Inflammatory macrophage treated with lipopolysaccharide for 1 hour (primary cell): ENCODE measurements at regions not wholly inside any gene's neighbourhood (a gene's known extent, or its start where the extent isn't known, plus 50 kb on each side); places are given as distances from the start of the nearest gene placed in this dataset.
A peak's percentile ranks its signal among the peaks of the same experiment; 100 is the strongest.

Experiments
- DNase-seq, 2 donors: peaks; one replicate each; pipeline ENCODE4 v3.0.0-alpha.2; 2020 to 2022

DNA sequence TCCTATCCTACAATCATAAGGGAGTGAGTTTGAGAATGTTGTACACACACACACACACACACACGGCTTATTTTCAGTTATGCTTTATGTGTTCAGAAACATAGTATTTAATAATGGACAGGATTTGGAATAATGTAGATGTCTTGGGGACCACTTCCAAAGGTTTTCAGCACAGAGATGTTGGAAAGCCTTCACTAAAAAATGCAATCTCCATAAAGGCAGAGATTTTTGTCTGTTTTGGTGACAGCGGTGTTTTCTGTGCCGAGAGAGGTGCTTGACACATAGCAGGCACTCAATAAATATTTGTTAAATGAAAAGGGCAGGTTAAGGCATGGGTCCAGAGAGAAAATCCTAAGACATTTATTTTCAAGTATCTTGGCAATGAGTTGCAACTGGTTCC lies 428.2 kb upstream of the RGMA start:
- DNase-seq = no peak

DNA sequence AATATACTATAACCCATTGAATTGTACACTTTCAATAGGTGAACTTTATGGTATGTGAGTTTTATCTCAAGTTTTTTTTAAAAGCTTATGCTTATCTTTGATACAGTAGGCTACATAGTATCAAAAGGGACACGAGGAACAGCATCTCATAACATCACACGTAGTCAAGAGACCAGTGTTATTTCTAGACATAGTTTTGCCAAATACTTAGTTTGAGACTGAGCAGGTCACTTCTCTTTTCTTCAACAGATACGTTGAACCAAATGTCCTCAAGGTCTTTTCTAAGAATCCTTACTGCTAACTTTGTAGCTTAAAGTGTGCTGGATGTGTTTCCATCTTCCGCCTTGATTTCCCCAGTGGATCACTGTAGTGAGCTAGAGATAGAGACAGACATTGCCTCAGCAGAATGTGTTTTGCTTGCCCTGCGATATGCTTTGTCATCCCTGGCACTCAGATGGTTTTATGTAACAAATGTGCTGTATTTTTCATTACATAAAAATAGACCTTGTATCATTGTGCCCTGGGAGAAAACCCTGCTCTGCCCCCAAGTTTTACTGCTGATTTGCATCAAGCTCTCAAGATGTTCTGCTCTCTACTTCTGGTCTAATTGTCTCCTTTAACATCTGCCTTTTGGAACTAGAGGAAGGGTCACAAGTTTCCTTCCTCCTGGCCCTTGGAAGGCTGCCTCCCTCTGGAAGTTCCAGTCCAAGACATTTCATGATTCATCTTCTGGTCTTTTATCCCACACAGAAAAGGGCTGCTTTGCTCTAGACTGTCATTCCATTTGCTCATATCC lies 426.4 kb upstream of the RGMA start:
- no peak for DNase-seq

DNA sequence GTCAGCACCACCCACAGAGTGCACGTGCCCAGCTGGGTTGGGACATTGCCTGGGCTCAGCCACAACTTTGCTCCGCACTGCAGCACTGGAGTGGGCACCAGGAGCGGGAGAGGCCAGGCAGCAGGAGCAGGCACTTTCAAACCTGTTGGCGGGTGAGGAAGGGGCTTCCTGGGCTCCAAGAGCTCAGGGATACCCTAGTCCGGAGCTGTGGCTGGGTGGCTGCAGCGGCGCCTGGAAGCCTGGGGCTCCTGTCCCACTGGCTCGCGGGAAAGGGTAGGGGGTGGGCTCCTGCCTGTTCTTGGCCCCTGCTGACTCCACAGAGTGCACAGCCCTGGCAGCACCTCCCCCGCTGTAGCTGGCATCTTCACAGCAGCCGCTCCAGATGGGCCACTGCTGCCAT lies 417.6 kb upstream of the RGMA start:
- no peak for DNase-seq

DNA sequence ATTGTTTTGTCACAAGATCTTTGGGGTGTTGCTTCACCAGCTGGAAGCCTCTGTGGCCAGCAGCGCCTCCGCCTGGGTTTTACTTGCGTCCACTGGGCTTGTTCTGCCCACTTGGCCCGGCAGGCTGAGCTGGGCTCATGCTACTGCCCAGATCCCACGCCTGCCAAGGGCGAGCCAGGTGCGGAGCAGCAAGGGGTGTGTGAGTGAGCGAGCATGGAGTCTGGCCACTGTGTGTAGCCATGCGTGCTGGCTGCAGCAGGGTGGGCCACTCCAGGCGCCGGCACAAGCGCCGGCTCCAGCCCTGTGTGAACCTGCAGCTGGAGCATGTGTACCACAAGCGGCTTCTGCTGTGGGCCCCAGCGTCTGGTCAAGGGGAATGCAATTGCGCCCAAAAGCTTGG lies 416.5 kb upstream of the RGMA start:
- no peak for DNase-seq

DNA sequence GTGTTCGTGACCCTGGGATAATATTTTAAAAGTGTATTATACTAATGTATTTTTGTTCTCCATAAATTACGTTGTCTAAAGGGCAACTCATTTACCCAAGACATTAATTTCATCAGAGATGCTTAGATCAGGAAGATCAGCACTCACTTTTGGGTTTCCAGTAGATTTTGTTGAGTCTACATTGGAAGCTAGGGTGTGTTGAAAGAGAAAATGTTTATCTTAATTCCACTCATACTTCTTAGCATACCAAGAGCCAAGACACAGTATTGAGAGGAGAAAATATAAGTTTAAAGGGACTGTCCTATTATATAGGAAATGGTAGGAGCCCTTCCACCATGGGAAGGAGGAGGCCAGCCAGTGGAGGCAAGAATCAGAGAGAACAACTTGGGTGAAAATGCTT lies 412.9 kb upstream of the RGMA start:
- no peak for DNase-seq

DNA sequence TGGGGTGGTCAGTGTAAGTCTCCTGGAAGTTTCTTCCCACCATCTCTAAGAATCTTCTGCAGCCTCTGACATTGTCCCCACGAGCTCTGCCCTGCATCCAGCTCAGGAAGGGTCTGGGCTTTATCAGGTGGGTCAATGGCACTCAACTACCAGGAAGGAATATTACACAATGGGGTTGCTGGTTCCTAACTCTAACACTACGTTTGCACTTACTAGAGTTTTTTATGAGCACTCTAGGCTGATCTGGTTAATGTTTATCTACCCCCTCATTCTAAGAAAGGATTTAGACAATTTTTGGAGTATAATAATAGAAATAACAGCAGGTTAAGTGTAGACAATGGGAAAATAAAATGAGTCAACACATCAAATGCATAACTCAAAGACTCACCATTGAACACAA lies 411.1 kb upstream of the RGMA start:
- DNase-seq = no peak

DNA sequence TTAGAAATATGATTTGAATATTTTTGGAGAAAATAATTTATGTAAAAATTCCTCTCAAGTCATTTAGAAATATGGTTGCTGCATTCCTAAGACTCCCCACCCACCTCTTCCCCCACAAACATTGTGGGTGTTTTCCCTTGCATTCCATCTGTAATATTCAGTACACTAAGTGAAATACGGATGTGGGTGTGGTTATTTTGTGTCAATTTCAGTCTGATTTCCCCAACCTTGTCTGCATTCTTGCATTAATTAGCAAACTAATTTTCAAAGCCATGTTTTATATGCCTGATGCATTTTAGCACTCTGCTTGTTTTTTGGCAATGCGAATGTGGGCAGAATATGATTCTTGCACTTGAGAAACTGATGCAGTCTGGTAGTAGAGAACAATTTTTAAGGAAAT lies 408.3 kb upstream of the RGMA start:
- DNase-seq = peak in 1 of 2 donors; percentile 12

DNA sequence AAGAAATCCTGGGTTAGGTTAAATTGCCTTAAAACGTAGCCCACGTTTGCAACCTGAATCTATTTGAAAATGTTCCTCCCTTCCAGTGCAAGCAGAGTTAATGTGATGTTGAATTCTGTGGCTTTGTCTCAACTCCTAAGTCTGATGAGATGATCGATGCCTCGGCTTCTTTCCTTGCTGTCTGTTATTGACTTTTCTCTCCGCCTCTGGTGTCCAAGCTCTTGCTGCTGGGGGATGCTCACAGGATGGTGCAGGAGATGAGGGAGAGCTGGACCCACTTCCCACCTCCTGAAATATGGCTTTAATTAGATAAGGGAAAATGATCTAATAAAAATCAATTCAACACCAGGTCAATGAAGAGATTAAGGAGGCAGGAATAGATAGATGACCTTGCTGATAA lies 407.9 kb upstream of the RGMA start:
- no peak for DNase-seq

DNA sequence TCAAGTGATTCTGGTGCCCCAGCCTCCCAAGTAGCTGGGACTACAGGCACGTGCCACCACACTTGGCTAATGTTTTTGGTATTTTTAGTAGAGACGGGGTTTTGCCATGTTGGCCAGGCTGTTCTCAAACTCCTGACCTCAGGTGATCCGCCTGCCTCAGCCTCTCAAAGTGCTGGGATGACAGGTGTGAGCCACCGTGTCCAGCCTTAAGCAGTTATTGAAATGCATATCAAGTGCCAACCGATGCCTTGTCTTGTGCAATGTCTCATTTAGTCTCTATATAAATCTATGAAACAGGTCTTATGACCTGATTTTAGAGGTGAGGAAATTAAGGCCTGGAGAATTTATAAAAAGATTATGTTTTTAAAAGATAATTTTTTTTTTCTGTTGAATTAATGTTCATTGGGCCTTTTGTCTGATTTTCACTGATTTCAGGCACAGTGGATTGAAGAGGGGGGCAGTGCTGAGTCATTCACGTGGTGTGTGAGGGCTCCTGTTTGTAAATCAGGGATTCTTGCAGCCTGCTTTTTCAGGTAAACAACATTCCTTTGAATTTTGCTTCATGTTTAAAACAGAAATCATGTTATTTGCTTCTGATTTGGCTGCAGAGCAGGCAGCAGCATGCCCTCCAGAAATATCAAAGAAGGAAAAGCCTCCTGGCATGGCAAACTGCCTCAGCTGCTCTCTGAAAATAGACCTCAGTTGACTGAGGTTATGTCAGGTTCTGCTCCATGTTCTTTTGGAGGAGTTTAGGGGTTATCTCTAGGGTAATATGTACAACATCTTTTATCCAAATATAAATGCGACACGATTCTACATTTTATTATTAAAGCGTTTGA lies 407.0 kb upstream of the RGMA start:
- DNase-seq = no peak

DNA sequence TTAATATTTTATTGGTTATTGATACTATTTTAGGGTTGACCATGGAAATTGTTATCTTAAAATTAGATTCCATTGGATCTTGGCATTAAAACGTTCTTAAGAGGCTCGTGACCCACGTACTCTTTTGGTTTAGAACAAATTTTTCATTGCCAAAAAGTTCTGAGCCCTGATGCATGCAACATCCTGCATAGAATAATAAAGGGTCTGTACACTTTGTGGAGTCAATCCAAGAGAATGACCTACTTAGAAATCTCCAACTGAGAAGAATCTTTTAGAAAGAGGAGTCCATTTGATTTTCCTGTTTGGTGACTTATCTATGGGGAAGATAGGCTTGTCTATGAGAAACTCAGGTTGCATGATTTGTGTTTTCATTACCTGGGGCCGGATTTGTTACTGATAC lies 404.2 kb upstream of the RGMA start:
- no peak for DNase-seq

DNA sequence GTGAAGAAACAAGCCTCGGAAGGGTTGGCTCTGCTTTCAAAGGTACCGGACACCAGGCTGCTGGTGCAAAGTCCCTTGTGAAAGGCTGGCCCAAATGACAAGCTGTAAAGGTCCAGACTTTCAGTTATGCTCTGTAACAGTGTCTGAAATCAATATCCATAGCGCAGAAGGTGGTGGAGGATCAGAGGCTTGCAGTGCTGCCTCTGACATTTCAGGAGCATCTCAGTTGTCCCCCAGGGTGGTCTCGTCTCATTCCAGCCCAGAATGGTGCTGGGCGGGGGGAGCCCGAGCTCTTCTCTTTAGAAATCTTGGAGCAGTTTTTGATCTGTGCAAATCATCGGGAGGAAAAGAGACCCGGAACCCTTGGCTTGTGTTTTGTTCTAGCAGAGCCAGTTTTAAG lies 402.3 kb upstream of the RGMA start:
- DNase-seq = no peak

DNA sequence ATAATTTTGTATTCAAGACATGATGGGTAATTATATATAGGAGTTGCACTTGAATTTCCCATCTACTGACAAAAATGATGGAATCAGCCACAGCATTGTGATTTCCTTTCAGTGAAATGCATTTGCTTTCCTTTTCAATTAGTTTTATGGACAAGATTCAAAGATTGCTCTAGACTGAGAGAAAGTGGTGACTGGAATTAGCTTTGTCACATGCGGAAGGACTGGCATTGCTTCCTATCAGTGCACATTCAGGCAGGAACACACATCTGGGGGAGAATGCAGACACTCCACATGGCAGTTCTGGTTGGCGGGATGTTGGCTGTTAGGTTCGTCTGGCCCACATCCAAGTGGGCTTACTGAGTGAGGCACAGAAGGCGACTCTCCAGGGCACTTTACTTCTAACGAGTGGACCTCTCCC lies 399.3 kb upstream of the RGMA start:
- no peak for DNase-seq

DNA sequence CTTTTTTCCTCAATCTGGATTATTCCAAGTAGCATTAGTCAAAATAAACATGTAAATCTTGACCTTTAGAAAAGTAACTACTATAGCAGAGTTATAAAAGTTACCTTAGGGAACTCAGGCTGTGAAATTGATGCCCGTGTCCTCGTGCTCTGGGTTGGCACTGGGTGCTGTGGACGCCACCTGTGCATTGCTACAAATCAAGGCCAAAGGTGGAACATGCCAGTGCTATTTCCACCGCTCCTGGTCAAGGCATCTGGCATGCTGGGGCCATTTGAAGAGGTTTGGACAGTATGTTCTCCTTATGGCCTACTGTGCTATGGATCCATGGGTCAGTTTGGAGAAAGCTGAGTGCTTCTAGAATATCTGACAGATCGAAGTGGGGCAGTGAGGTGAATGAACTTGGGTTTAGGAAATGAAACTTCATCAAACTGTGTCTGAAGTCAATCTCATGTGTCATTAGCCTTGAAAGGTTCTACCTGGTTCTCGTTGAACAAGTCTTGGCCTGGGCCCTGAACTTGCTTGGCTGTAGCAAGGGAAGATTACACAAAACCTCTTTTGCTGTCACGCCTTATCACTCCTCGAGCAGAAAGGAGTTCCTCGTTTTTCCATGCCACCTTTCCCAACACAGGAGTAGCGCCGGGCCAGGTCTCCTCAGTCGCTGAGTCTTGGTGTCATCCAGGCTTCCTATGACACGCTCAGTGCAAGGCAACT lies 397.6 kb upstream of the RGMA start:
- no peak for DNase-seq

DNA sequence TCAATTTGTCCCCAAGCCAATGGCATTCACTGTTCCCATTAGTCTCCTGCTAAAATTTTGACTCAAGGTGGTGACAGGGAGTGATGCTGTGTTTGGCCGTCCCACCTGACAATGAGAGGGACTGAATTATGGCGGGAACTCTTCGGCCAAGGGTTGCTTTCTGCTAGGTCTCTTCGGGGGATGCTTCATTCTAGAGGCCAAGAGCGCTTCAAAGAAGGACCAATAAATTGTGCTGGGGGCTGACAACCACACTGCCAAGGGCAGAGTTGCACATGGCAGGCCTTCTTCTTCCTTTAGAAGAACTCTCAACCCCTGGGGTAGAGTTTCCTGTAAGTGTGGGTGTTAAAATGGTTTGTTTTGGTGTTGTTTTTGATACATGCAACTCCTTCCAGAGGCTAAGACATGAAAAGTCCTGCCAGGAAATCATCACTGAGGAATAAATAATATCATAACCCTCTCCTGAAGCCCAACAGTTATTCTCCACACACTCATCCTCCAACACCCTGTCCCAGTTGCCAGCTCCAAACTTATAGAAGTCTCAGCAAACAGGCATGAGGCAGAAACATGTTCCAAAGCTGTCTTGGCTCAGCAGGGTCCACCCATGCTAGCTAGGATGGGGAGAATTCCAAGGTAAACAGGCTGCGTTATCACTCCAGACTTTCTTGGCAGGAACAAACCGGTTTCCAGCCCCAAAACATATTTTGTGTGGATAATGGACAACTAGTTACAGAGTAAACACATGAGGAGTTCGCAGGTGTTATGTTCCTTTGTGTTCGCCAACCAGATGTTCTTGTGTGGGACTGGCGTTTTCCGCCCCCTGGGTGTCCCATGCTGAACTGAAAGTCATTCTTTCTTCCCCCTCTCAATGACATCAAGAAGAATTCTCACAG lies 396.7 kb upstream of the RGMA start:
- DNase-seq = no peak

DNA sequence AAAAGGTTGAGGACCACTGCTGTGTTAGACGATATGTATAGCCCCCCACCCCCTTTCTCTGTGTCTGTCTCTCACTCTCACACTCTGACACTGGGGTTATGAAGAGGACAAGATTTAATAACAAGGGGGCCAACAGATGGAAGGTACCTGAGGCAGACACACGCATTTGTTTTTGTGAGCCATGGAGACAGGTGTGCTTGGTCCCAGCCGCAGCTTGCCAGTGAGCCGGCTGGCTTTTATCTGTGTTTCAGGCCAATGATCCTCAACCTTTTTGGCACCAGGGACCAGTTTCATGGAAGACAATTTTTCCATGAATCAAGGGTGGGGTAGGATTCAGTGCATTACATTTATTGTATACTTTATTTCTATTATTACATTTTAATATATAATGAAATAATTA lies 394.9 kb upstream of the RGMA start:
- DNase-seq = no peak

DNA sequence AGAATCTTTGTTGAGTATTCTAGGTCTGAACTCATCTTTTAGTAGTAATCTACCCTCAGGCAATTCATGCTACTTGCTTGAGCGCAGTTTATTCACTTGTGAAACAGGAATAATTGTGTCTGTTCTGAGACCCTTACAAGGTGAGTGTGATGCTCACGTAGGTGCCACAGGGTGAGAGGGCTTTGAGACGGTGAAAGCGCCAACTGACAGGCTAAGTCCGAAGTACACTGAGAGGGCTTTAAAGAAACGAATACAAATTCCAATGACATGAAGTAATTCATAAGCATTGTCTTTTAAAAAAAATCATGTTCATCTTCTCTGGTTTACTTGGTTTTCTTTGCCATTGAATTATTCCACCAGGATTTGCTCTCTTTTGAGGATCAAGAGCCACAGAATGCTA lies 393.7 kb upstream of the RGMA start:
- DNase-seq = no peak

DNA sequence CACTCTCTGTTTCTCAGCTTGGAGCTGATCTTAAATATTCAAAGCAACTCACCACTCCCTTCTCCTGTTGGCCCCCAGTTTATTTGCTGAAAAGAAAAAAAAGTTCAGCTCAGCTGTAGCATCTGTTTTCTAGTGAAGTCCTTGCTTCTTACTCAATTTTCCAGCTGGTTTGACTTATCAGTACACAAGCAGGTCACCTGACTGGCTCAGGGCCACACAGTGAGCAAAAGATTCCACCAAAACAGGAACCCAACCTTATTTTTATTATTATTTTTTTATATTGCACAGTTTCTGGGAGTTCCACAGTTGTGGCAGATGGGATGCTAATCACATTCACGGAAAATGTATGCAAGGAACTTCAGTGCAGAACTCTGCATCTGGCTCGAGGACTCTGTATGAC lies 390.7 kb upstream of the RGMA start:
- no peak for DNase-seq

DNA sequence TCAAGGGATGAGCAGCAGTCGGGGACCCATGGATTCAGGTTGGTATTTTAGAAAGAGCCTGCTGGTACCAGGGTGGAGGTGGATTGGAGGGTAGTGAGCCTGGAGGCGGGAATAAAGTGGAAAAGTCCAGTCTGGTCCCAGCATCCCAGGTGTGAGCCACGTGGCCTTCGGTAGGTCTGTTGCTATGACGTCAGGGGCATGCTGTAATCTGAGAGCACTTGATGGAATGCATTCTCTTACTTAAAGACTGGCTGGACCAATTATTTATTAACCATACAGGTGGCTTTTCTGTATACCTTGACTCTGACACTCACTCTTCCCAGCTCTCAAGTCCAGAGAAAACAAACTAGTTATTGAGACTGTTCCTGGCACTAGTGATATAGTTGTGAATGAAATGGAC lies 389.9 kb upstream of the RGMA start:
- DNase-seq = no peak

DNA sequence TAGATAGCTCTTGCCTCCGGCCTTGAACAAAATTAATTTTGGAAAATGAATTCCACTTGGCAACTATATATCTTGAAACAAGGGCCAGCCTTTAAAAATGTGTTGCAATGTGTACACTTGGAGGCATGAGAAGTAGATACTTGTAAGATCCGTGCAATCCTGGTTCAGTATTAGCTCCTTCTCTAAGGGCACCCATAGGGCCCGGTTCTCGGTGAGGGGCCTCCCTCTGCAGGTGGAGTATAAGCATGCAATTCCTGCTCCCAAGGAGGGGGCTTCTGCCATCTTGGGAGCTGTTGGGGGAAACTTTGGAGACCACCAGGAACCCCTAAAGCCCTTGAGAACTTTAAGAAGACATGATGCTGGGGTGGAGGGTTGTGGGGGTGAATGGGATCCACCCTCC lies 388.7 kb upstream of the RGMA start:
- DNase-seq = no peak

DNA sequence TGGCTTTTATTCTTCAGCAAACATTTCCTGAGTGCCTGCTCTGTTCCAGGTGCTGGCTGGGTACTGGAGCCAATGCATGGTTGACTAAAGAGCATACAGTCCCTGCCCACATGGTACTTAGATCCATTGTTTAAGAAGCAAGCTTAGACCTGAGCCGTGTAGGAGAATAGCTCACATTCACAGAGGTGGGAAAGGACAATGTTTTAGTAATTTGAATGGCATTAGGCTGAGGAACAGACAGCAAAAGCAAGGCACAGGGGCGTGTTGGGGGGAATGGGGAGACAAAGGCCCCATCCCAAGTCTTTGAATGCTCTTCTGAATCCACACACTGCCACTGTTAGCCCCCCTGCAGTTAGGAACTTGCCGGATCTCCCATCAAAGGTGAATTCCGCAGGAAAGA lies 388.2 kb upstream of the RGMA start:
- DNase-seq = no peak

DNA sequence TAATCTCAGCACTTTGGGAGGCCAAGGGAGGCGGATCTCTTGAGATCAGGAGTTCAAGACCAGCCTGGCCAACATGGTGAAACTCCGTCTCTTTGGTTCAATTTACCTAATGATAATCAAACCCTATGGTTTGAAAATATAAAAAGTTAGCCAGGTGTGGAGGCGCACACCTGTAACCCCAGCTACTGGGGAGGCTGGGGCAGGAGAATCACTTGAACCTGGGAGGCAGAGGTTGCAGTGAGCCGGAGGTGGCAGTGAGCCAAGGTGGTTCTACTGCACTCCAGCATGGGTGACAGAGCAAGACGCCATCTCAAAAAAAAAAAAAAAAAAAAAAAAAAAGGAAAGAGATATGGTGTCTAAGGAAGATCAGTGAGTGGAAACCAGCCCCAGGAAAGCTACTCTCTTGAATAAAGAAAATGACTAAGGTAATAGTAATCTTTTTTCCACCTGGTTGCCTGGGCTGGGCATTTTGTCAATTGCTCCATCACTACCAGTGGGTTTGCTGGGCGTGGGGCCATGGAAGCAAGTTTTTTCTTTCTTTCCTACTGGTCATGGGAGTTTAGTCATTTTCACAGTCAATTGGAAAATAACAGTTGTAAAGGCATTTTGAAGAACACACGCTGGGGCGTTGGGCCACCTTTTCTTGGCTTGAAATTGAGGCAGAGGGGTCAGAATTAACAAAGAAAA lies 387.6 kb upstream of the RGMA start:
- no peak for DNase-seq

DNA sequence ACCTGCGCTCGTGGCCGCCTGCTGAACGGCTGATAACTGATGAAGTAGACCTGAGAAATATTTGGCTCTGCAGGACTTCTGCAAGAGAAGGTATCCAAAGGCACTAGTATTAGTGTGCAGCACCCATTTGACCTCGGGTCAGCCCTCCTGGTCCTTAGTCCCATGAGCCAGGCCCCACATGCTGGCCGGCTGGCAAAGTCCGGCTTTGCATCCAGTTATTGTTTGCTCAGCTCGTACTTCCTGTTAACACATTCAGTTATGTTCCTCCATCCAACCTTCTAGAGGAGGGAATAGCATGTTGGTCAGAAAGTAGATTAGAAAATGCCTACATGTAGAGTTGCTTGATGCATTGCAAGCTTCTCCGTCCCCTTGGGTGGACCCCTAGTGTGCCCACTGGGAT lies 385.7 kb upstream of the RGMA start:
- no peak for DNase-seq
